HepG2 (cell line): ENCODE measurements at regions not wholly inside any gene's neighbourhood (a gene's known extent, or its start where the extent isn't known, plus 50 kb on each side); places are given as distances from the start of the nearest gene placed in this dataset.

Experiments
- ATAC-seq: fragments of 200-7000 bp; cut with Tn5 transposase; 3 replicates; pipeline ENCODE4 v1.9.1; 2020; ENCODE audit warnings: mild to moderate bottlenecking, moderate library complexity
- BruUV-seq: library from RNA; stranded (reverse); fragments of 400-500 nt; replicated peaks from 2 replicates; lab custom pipeline; 2021; lab: Mats Ljungman, UMichigan
- CTCF ChIA-PET: fragments of 300-600 bp; formaldehyde crosslinking; extraction: SDS; loops from one replicate; lab custom pipeline; 2021; ENCODE audit warnings: low total read pairs, inconsistent platforms, low intra/inter-chr PET ratio; lab: Yijun Ruan, JAX
- POLR2A ChIA-PET: fragments of 350-600 bp; sonication (Branson Sonifier 250); formaldehyde crosslinking; loops from one replicate; lab custom pipeline; 2020; ENCODE audit warnings: antibody characterized with exemption, inconsistent platforms; lab: Yijun Ruan, JAX
- DNase-seq: peaks from one replicate; pipeline ENCODE4 v3.0.0-alpha.2; 2015; ENCODE audit warnings: low spot score
- FAIRE-seq: peaks from 3 replicates; lab custom pipeline; 2011; peaks lifted over from hg19 to GRCh38; lab: Jason Lieb, UNC
- H2AFZ ChIP-seq: one replicate; pipeline ENCODE4 v1.6.1; 2011; ENCODE audit warnings: low read length, inconsistent platforms
- H3K27ac ChIP-seq: fragments of 300-600 bp; 3 replicates; pipeline ENCODE4 v1.8.0; 2011; ENCODE audit warnings: mixed run types, mild to moderate bottlenecking, mixed read lengths, low read length, inconsistent platforms; ENCODE audit not compliant: insufficient read depth; ENCODE audit errors: extremely low read length
- H3K27me3 ChIP-seq, 2 experiments: fragments of 200-600 bp in 1 of 2; 2 replicates in 1 of 2; 3 replicates in 1 of 2; pipeline versions ENCODE4 v1.6.0 to v1.8.0; 2011; ENCODE audit warnings: low read length in 2 of 2, mild to moderate bottlenecking in 2 of 2, moderate library complexity in 2 of 2, inconsistent platforms in 1 of 2; ENCODE audit not compliant: insufficient read depth in 2 of 2, control insufficient read depth in 1 of 2
- H3K36me3 ChIP-seq, 2 experiments: fragments of 200-600 bp in 1 of 2; replicated peaks in 1 of 2; 2 replicates in 1 of 2; 3 replicates in 1 of 2; pipeline versions ENCODE4 v1.5.1 to v1.8.0; 2011; ENCODE audit warnings: low read length in 2 of 2, inconsistent platforms in 1 of 2; ENCODE audit not compliant: insufficient read depth in 2 of 2, control insufficient read depth in 1 of 2
- H3K4me1 ChIP-seq: 2 replicates; pipeline ENCODE4 v1.5.1; 2012; ENCODE audit warnings: low read length, inconsistent platforms; ENCODE audit not compliant: insufficient read depth
- H3K4me2 ChIP-seq: 2 replicates; pipeline ENCODE4 v1.6.0; 2011; ENCODE audit warnings: low read depth, low read length, inconsistent platforms
- H3K4me3 ChIP-seq, 3 experiments: fragments of 200-600 bp in 1 of 3; sonication (generic), shearing (Covaris generic) in 1 of 3; replicated peaks in 1 of 3; 2 replicates each; pipeline ENCODE4 v1.5.1; 2011 to 2016; ENCODE audit warnings: low read length in 3 of 3, inconsistent platforms in 2 of 3, low read depth in 2 of 3, mild to moderate bottlenecking in 2 of 3, control low read depth in 1 of 3, mixed read lengths in 1 of 3; ENCODE audit not compliant: insufficient read depth in 1 of 3
- H3K79me2 ChIP-seq: one replicate; pipeline ENCODE4 v1.6.1; 2011; ENCODE audit warnings: low read length, inconsistent platforms; ENCODE audit not compliant: insufficient read depth
- H3K9ac ChIP-seq: 2 replicates; pipeline ENCODE4 v1.6.0; 2011; ENCODE audit warnings: mild to moderate bottlenecking, low read depth, low read length, inconsistent platforms; ENCODE audit not compliant: insufficient read depth
- H3K9me3 ChIP-seq: 2 replicates; pipeline ENCODE4 v1.5.1; 2012; ENCODE audit warnings: mild to moderate bottlenecking, low read length
- H4K20me1 ChIP-seq: 2 replicates; pipeline ENCODE4 v1.6.0; 2011; ENCODE audit warnings: inconsistent platforms, mild to moderate bottlenecking, low read length, moderate library complexity; ENCODE audit not compliant: insufficient read depth
- CREB1 ChIP-seq, 2 experiments: fragments of 450-650 bp in 1 of 2; IDR thresholded peaks; 2 replicates each; pipeline ENCODE4 v1.6.1; 2016 to 2017; ENCODE audit warnings: control low read depth in 1 of 2, mild to moderate bottlenecking in 1 of 2, missing compliant biosample characterization in 1 of 2, missing genetic modification characterization in 1 of 2
- DNMT3B ChIP-seq: conservative IDR thresholded peaks from 2 replicates; pipeline ENCODE4 v1.6.1; 2016; ENCODE audit warnings: missing biosample characterization, control low read depth
- PAXIP1 ChIP-seq: sonication (generic); formaldehyde crosslinking; conservative IDR thresholded peaks from 2 replicates; pipeline ENCODE4 v1.4.0; 2020; ENCODE audit warnings: mild to moderate bottlenecking, missing genetic modification reagents, moderate library complexity
- PLRG1 ChIP-seq: fragments of 450-650 bp; conservative IDR thresholded peaks from 2 replicates; pipeline ENCODE4 v1.6.1; 2016
- PRDM4 ChIP-seq: sonication (generic); formaldehyde crosslinking; IDR thresholded peaks from 2 replicates; pipeline ENCODE4 v1.9.0; 2021; ENCODE audit warnings: missing genetic modification reagents, borderline replicate concordance
- ZBED4 ChIP-seq: sonication (generic); formaldehyde crosslinking; IDR thresholded peaks from 2 replicates; pipeline ENCODE4 v1.4.0; 2020; ENCODE audit warnings: missing genetic modification reagents, borderline replicate concordance
- ZFAT ChIP-seq: sonication (generic); formaldehyde crosslinking; conservative IDR thresholded peaks from 2 replicates; pipeline ENCODE4 v1.8.1; 2023; ENCODE audit warnings: missing genetic modification reagents, inconsistent platforms
- ZNF207 ChIP-seq: fragments of 450-650 bp; IDR thresholded peaks from 2 replicates; pipeline ENCODE4 v1.6.1; 2016; ENCODE audit warnings: antibody characterized with exemption, borderline replicate concordance
- ZNF280D ChIP-seq: sonication (generic); formaldehyde crosslinking; IDR thresholded peaks from 2 replicates; pipeline ENCODE4 v1.5.1; 2020; ENCODE audit warnings: mild to moderate bottlenecking, missing genetic modification reagents
- ZNF546 ChIP-seq: sonication (generic); formaldehyde crosslinking; conservative IDR thresholded peaks from 2 replicates; pipeline ENCODE4 v1.8.1; 2023; ENCODE audit warnings: mild to moderate bottlenecking, missing genetic modification reagents
- WGBS: methylation state at CpG from one replicate; pipeline ENCODE4 v1.1.6; 2017; ENCODE audit warnings: low lambda C conversion rate; 5-methylcytosine and 5-hydroxymethylcytosine counted together
- in situ Hi-C: cut with HindIII; loops from 2 replicates; pipeline ENCODE4 v1.10.0; 2017; ENCODE audit warnings: low pct_unique_long_range_greater_than_20kb; ENCODE audit not compliant: extremely low pct_ligation_motif_present
- intact Hi-C: fragments of 100-400 bp; cut with micrococcal nuclease; formaldehyde crosslinking; loops from one replicate; pipeline ENCODE4 v1.10.0; 2022; ENCODE audit not compliant: unreplicated experiment

- TF ChIP-seq ZNF280D (CRISPR knock-in tag) = no peak
Measured at GRCh38 chr6:168983925-168984324, 269.7 kb downstream of the THBS2 start (continued).

GRCh38 chr6:168981187-168981586 is 272.5 kb downstream of the THBS2 start:
- Histone ChIP-seq H4K20me1 (no peaks in the 10 kb centered on the region), H3K27ac (no peak overlapping the region), H2AFZ (no peak overlapping the region), H3K4me3 (no peak overlapping the region), H3K9ac (no peak overlapping the region), H3K79me2 (no peaks in the 10 kb centered on the region), H3K4me2 (no peak overlapping the region), H3K27me3 (no peaks in the 10 kb centered on the region), H3K4me1 (no peaks in the 10 kb centered on the region), H3K36me3 (no peaks in the 10 kb centered on the region), H3K9me3 (peaks cover 8% of the 10 kb centered on the region)
- no peak for ATAC-seq
- DNase-seq = no peak
- ChIA-PET CTCF (no interaction called here), POLR2A (no interaction called here)
- intact Hi-C loops = no loop called here
- 2% methylated on average over 2 of the region's 2 CpGs for WGBS
- FAIRE-seq = no peak
- BruUV-seq = no TSS peak
- in situ Hi-C loops = no loop called here
- TF ChIP-seq ZNF207 = no peak
- TF ChIP-seq ZFAT (CRISPR knock-in tag) = no peak
- TF ChIP-seq DNMT3B (CRISPR knock-in tag) = no peak
- no peak for TF ChIP-seq CREB1 (IDR thresholded peaks at IDR 0.05)
- TF ChIP-seq CREB1 (CRISPR knock-in tag; IDR thresholded peaks at IDR 0.05) = no peak
- TF ChIP-seq ZNF546 = no peak
- TF ChIP-seq PLRG1 = no peak
- no peak for TF ChIP-seq PAXIP1 (CRISPR knock-in tag)
- TF ChIP-seq ZBED4 (CRISPR knock-in tag) = no peak
- TF ChIP-seq PRDM4 (CRISPR knock-in tag) = no peak
